Thyroid gland (tissue), 4 donors: ENCODE measurements at regions not wholly inside any gene's neighbourhood (a gene's known extent, or its start where the extent isn't known, plus 50 kb on each side); places are given as distances from the start of the nearest gene placed in this dataset.

Source experiments
- POLR2A ChIP-seq, 2 donors: fragments of 450-650 bp; IDR thresholded peaks; one replicate each; pipeline ENCODE4 v1.6.1; 2017; ENCODE audit warnings: antibody characterized with exemption in 2 of 2, mild to moderate bottlenecking in 2 of 2, moderate library complexity in 1 of 2
- TF ChIP-seq, protein P1 (sequence below), 6 experiments: fragments of 200-600 bp in 3 of 6; fragments of 450-650 bp in 3 of 6; sonication (generic) in 3 of 6; IDR thresholded peaks; one replicate each; pipeline ENCODE4 v1.5.1; 2016 to 2019; ENCODE audit warnings: antibody characterized with exemption in 6 of 6, mild to moderate bottlenecking in 2 of 6, inconsistent platforms in 1 of 6, moderate library complexity in 1 of 6

DNA sequence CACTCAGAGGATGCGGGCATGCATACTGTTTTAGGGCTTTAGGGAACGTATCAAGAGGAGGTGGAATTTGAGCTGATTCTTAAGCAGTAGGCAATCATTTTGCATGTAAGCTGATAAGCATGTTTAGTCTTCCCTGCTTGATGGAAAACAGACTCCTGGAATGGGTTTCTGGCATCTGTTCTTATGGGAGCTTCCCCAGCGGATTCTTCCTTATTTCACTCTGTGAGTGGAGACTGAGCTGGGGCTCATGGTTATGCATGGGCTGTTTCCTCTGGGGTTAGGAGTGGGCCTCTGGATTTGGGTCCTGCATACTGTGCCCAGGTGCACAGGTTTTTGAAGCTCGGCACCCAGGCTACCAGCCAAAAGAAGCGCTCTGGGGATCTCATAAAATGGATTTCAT is 93.4 kb downstream of the DIRAS3 start:
- TF ChIP-seq, protein P1, sequence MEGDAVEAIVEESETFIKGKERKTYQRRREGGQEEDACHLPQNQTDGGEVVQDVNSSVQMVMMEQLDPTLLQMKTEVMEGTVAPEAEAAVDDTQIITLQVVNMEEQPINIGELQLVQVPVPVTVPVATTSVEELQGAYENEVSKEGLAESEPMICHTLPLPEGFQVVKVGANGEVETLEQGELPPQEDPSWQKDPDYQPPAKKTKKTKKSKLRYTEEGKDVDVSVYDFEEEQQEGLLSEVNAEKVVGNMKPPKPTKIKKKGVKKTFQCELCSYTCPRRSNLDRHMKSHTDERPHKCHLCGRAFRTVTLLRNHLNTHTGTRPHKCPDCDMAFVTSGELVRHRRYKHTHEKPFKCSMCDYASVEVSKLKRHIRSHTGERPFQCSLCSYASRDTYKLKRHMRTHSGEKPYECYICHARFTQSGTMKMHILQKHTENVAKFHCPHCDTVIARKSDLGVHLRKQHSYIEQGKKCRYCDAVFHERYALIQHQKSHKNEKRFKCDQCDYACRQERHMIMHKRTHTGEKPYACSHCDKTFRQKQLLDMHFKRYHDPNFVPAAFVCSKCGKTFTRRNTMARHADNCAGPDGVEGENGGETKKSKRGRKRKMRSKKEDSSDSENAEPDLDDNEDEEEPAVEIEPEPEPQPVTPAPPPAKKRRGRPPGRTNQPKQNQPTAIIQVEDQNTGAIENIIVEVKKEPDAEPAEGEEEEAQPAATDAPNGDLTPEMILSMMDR (IDR thresholded peaks at IDR 0.05) = no peak
- no peak for TF ChIP-seq POLR2A (IDR thresholded peaks at IDR 0.05)
